ENCODE measurements at regions not wholly inside any gene's neighbourhood (a gene's known extent, or its start where the extent isn't known, plus 50 kb on each side); places are given as distances from the start of the nearest gene placed in this dataset.

GRCh38 chr5:164472165-164472564, 966.7 kb downstream of the MAT2B start:
- DNase-seq (ENCODE audit: low spot score), result no peak
- Mint-ChIP-seq H3K36me3 (ENCODE audit: low read depth) (no peaks in the 10 kb centered on the region), H3K9me3 (ENCODE audit: low read depth) (peaks cover 5% of the 10 kb centered on the region), H3K27ac (ENCODE audit: unreplicated experiment) (no peak overlapping the region), H3K27me3 (ENCODE audit: low read depth) (peaks cover 4% of the 10 kb centered on the region), H3K4me3 (ENCODE audit: unreplicated experiment) (no peak overlapping the region), H3K4me1 (ENCODE audit: low read depth) (no peaks in the 10 kb centered on the region)
- no peak for TF ChIP-seq CTCF (IDR thresholded peaks at IDR 0.05)

- peaks cover 2% of the 10 kb centered on the region for H3K36me3 Mint-ChIP-seq (ENCODE audit: low read depth)
- H3K4me3 Mint-ChIP-seq (ENCODE audit: unreplicated experiment), result no peak overlapping the region
- no peak for DNase-seq (ENCODE audit: low spot score)
- H3K9me3 Mint-ChIP-seq (ENCODE audit: low read depth), result peaks cover 5% of the 10 kb centered on the region
- no peaks in the 10 kb centered on the region for H3K4me1 Mint-ChIP-seq (ENCODE audit: low read depth)
- TF ChIP-seq CTCF (IDR thresholded peaks at IDR 0.05), result peak; percentile 89
- H3K27ac Mint-ChIP-seq (ENCODE audit: unreplicated experiment), result no peak overlapping the region
- peaks cover 4% of the 10 kb centered on the region for H3K27me3 Mint-ChIP-seq (ENCODE audit: low read depth)
Observed at GRCh38 chr5:164475339-164475977, 970.0 kb downstream of the MAT2B start.

- Mint-ChIP-seq H3K4me1 (ENCODE audit: low read depth) (no peaks in the 10 kb centered on the region), H3K27ac (ENCODE audit: unreplicated experiment) (no peak overlapping the region), H3K27me3 (ENCODE audit: low read depth) (peaks cover 5% of the 10 kb centered on the region), H3K9me3 (ENCODE audit: low read depth) (no peaks in the 10 kb centered on the region), H3K36me3 (ENCODE audit: low read depth) (peaks cover 2% of the 10 kb centered on the region), H3K4me3 (ENCODE audit: unreplicated experiment) (no peak overlapping the region)
- DNase-seq (ENCODE audit: low spot score), result no peak
- TF ChIP-seq CTCF (IDR thresholded peaks at IDR 0.05), result no peak
Observed at GRCh38 chr5:164481270-164481669, 975.9 kb downstream of the MAT2B start.

GRCh38 chr5:164482351-164482750, 976.9 kb downstream of the MAT2B start:
- Mint-ChIP-seq H3K27ac (ENCODE audit: unreplicated experiment) (no peak overlapping the region), H3K4me3 (ENCODE audit: unreplicated experiment) (no peak overlapping the region), H3K9me3 (ENCODE audit: low read depth) (no peaks in the 10 kb centered on the region), H3K36me3 (ENCODE audit: low read depth) (peaks cover 2% of the 10 kb centered on the region), H3K27me3 (ENCODE audit: low read depth) (peaks cover 7% of the 10 kb centered on the region), H3K4me1 (ENCODE audit: low read depth) (no peaks in the 10 kb centered on the region)
- no peak for TF ChIP-seq CTCF (IDR thresholded peaks at IDR 0.05)
- no peak for DNase-seq (ENCODE audit: low spot score)

GRCh38 chr5:164484948-164485347, 979.5 kb downstream of the MAT2B start:
- Mint-ChIP-seq H3K9me3 (ENCODE audit: low read depth) (no peaks in the 10 kb centered on the region), H3K36me3 (ENCODE audit: low read depth) (no peaks in the 10 kb centered on the region), H3K4me1 (ENCODE audit: low read depth) (no peaks in the 10 kb centered on the region), H3K4me3 (ENCODE audit: unreplicated experiment) (no peak overlapping the region), H3K27ac (ENCODE audit: unreplicated experiment) (no peak overlapping the region), H3K27me3 (ENCODE audit: low read depth) (peaks cover 9% of the 10 kb centered on the region)
- no peak for TF ChIP-seq CTCF (IDR thresholded peaks at IDR 0.05)
- DNase-seq (ENCODE audit: low spot score), result no peak
